Keratinocyte (primary cell): ENCODE measurements at regions not wholly inside any gene's neighbourhood (a gene's known extent, or its start where the extent isn't known, plus 50 kb on each side); places are given as distances from the start of the nearest gene placed in this dataset.

Source experiments
- DNase-seq: peaks from one replicate; pipeline ENCODE4 v3.0.0-alpha.2; 2011; ENCODE audit warnings: low read depth, missing footprints, low spot score
- FAIRE-seq: peaks from 2 replicates; lab custom pipeline; 2011; peaks lifted over from hg19 to GRCh38; lab: Jason Lieb, UNC
- H2AFZ ChIP-seq: 2 replicates; pipeline ENCODE4 v1.6.0; 2012; ENCODE audit warnings: low read length, control low read depth, inconsistent platforms; ENCODE audit not compliant: control insufficient read depth
- H3K27ac ChIP-seq: 2 replicates; pipeline ENCODE4 v1.5.1; 2011; ENCODE audit warnings: low read length; ENCODE audit not compliant: control insufficient read depth, insufficient read depth
- H3K27me3 ChIP-seq: 3 replicates; pipeline ENCODE4 v1.6.0; 2011; ENCODE audit warnings: low read length; ENCODE audit not compliant: control insufficient read depth, insufficient read depth; ENCODE audit errors: extremely low read depth
- H3K36me3 ChIP-seq, 2 experiments: 2 replicates in 1 of 2; 3 replicates in 1 of 2; pipeline ENCODE4 v1.5.1; 2011; ENCODE audit warnings: low read length in 2 of 2, mild to moderate bottlenecking in 1 of 2; ENCODE audit not compliant: control insufficient read depth in 2 of 2, insufficient read depth in 2 of 2; ENCODE audit errors: extremely low read depth in 1 of 2
- H3K4me1 ChIP-seq: 3 replicates; pipeline ENCODE4 v1.5.1; 2011; ENCODE audit warnings: low read length; ENCODE audit not compliant: control insufficient read depth, insufficient read depth; ENCODE audit errors: extremely low read depth
- H3K4me2 ChIP-seq: 3 replicates; pipeline ENCODE4 v1.6.0; 2011; ENCODE audit warnings: low read depth, low read length; ENCODE audit not compliant: control insufficient read depth, insufficient read depth; ENCODE audit errors: extremely low read depth
- H3K4me3 ChIP-seq, 3 experiments: fragments of 200-600 bp in 1 of 3; sonication (generic) in 1 of 3; 2 replicates in 2 of 3; 3 replicates in 1 of 3; pipeline ENCODE4 v1.5.1; 2011 to 2016; ENCODE audit warnings: low read length in 3 of 3, mild to moderate bottlenecking in 3 of 3, control low read depth in 2 of 3, inconsistent platforms in 1 of 3, low read depth in 1 of 3, mixed read lengths in 1 of 3, mixed run types in 1 of 3, moderate library complexity in 1 of 3; ENCODE audit not compliant: control insufficient read depth in 2 of 3, insufficient read depth in 2 of 3; ENCODE audit errors: extremely low read depth in 1 of 3
- H3K79me2 ChIP-seq: 2 replicates; pipeline ENCODE4 v1.6.0; 2012; ENCODE audit warnings: low read length; ENCODE audit not compliant: control insufficient read depth, insufficient read depth
- H3K9ac ChIP-seq: 3 replicates; pipeline ENCODE4 v1.6.0; 2011; ENCODE audit warnings: low read length; ENCODE audit not compliant: control insufficient read depth, insufficient read depth; ENCODE audit errors: extremely low read depth
- H3K9me1 ChIP-seq: 3 replicates; pipeline ENCODE4 v1.6.0; 2011; ENCODE audit warnings: low read length; ENCODE audit not compliant: control insufficient read depth, insufficient read depth; ENCODE audit errors: extremely low read depth
- H3K9me3 ChIP-seq: 2 replicates; pipeline ENCODE4 v1.5.1; 2012; ENCODE audit warnings: low read depth, low read length; ENCODE audit not compliant: control insufficient read depth
- H4K20me1 ChIP-seq: 3 replicates; pipeline ENCODE4 v1.6.0; 2011; ENCODE audit warnings: low read length; ENCODE audit not compliant: control insufficient read depth, insufficient read depth; ENCODE audit errors: extremely low read depth
- EZH2 ChIP-seq: IDR thresholded peaks from one replicate; pipeline ENCODE4 v1.6.1; 2012; ENCODE audit warnings: inconsistent platforms, mild to moderate bottlenecking, low read length, moderate library complexity
- dilution Hi-C: fragments of 300-500 bp; cut with MboI; formaldehyde crosslinking; loops from one replicate; pipeline ENCODE4 v1.7.0; 2020; ENCODE audit warnings: low sequenced_read_pairs; ENCODE audit not compliant: extremely low pct_ligation_motif_present
- TF ChIP-seq, protein P1 (sequence below), 3 experiments: IDR thresholded peaks in 1 of 3; conservative IDR thresholded peaks in 1 of 3; optimal IDR thresholded peaks in 1 of 3; 2 replicates in 2 of 3; 3 replicates in 1 of 3; pipeline versions ENCODE3 to v1.5.1; 2011; ENCODE audit warnings: low read length in 3 of 3, mild to moderate bottlenecking in 3 of 3, moderate library complexity in 2 of 3, control low read depth in 1 of 3, inconsistent platforms in 1 of 3; ENCODE audit not compliant: insufficient read depth in 2 of 3; ENCODE audit errors: extremely low read depth in 1 of 3

DNA sequence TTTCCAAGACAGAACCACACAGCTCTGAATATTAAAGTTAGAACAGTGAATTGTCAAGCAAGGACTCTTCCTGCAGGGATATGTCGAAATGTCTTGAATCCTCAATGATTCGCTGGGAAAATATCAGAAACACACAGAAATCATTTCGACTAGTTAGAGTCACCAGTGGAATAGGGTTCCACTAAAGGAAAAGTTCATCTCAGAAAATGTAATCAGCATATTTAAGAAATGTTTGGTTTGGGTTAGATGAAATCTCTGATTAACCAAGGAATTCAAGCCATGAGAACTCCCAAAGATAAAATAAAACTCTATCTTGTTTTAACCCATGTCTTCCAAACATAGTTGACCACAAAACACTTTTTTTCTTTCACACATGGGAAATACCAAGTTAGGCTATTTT, 621.0 kb upstream of the NRSN1 start:
- Histone ChIP-seq H3K4me2 (no peak overlapping the region), H3K79me2 (no peaks in the 10 kb centered on the region), H4K20me1 (no peaks in the 10 kb centered on the region), H3K9me3 (no peaks in the 10 kb centered on the region), H3K27me3 (no peaks in the 10 kb centered on the region), H3K4me3 (no peak overlapping the region), H2AFZ (no peak overlapping the region), H3K27ac (no peak overlapping the region), H3K36me3 (no peaks in the 10 kb centered on the region), H3K4me1 (no peaks in the 10 kb centered on the region), H3K9ac (no peak overlapping the region), H3K9me1 (no peaks in the 10 kb centered on the region)
- no peak for TF ChIP-seq EZH2
- TF ChIP-seq, protein P1, sequence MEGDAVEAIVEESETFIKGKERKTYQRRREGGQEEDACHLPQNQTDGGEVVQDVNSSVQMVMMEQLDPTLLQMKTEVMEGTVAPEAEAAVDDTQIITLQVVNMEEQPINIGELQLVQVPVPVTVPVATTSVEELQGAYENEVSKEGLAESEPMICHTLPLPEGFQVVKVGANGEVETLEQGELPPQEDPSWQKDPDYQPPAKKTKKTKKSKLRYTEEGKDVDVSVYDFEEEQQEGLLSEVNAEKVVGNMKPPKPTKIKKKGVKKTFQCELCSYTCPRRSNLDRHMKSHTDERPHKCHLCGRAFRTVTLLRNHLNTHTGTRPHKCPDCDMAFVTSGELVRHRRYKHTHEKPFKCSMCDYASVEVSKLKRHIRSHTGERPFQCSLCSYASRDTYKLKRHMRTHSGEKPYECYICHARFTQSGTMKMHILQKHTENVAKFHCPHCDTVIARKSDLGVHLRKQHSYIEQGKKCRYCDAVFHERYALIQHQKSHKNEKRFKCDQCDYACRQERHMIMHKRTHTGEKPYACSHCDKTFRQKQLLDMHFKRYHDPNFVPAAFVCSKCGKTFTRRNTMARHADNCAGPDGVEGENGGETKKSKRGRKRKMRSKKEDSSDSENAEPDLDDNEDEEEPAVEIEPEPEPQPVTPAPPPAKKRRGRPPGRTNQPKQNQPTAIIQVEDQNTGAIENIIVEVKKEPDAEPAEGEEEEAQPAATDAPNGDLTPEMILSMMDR (optimal IDR thresholded peaks at IDR 0.05 in 1 of 3, IDR thresholded peaks at IDR 0.05 in 1 of 3, conservative IDR thresholded peaks at IDR 0.05 in 1 of 3; ENCODE audit: extremely low read depth in 1 of 3, insufficient read depth in 2 of 3, low read length in 3 of 3) = no peak
- DNase-seq (no peak), FAIRE-seq (no peak)
- dilution Hi-C loops = no loop called here

DNA sequence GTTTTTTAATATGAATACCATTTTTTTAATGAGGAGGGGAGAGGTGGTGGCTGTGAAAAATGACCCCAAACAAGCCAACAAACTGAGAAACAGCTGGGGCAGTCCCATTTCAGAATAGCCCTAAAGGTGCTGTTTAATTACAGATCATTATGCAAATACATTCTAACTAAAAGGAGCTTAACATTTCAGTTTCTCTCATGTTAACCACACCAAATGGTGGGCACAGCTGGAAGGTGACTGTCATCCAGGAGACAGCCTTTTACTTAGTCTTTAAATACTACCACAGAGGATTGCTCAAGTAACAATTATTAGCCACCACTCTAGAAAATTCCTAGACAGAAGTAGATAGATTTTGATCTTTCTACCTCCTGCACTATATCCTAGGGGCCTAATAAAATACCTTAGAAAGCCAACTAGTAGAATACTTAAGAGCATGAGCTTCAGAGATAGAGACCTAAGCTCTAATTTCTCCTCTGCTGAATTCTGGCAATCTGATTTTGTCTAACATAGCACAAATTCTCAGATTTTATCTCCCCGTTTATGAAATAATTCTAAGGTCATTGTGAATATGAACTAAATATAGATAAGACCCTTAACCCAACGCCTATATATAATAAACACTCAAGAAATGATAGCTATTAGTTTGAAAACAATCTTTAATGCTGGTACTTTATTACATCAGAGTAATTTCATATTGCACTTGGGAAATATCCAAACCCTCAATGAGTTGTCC, 615.1 kb upstream of the NRSN1 start:
- Histone ChIP-seq H3K9me3 (no peaks in the 10 kb centered on the region), H2AFZ (no peak overlapping the region), H4K20me1 (no peaks in the 10 kb centered on the region), H3K9me1 (no peaks in the 10 kb centered on the region), H3K4me1 (no peaks in the 10 kb centered on the region), H3K9ac (no peak overlapping the region), H3K4me3 (no peak overlapping the region), H3K36me3 (no peaks in the 10 kb centered on the region), H3K79me2 (no peaks in the 10 kb centered on the region), H3K27me3 (no peaks in the 10 kb centered on the region), H3K4me2 (no peak overlapping the region), H3K27ac (no peak overlapping the region)
- no peak for DNase-seq
- no peak for FAIRE-seq
- TF ChIP-seq, protein P1 (optimal IDR thresholded peaks at IDR 0.05 in 1 of 3, IDR thresholded peaks at IDR 0.05 in 1 of 3, conservative IDR thresholded peaks at IDR 0.05 in 1 of 3; ENCODE audit: extremely low read depth in 1 of 3, insufficient read depth in 2 of 3, low read length in 3 of 3) = no peak
- no peak for TF ChIP-seq EZH2
- dilution Hi-C loops = no loop called here
